ENCODE measurements at regions not wholly inside any gene's neighbourhood (a gene's known extent, or its start where the extent isn't known, plus 50 kb on each side); places are given as distances from the start of the nearest gene placed in this dataset.

DNA sequence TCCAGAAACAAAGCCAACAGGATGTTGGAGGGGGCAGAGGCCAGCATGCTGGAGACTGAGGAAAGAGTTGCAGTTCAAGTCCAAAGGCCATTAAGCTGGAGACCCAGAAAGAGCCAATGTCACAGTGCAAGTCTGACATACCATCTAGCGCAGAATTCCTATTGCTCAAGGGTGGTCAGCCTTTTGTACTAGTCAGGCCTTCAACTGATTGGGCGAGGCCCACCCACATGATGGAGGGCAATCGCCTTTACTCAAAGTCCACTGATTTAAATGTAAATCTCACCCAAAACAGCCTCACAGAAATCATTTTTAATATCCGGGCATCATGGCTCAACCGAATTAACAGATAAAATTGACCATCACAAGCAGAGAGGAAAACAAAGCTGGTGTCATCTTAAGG, 113.9 kb downstream of the RCN1 start:
- whole genome bisulfite sequencing, result 73% methylated on average over 5 of the region's 5 CpGs
- DNase-seq (no peak), ATAC-seq (no peak)
- H3K27me3 ChIP-seq (ENCODE audit: control insufficient read depth, insufficient read depth), result no peaks in the 10 kb centered on the region
- H3K4me3 ChIP-seq (ENCODE audit: low read length), result no peak overlapping the region
- no peaks in the 10 kb centered on the region for H3K4me1 ChIP-seq (ENCODE audit: control insufficient read depth, insufficient read depth, low read length)
- intact Hi-C loops (cut with DNase I), result no loop called here
- H3K27ac ChIP-seq (ENCODE audit: low read length), result no peak overlapping the region
- H3K9me3 ChIP-seq (ENCODE audit: control insufficient read depth, low read length), result no peaks in the 10 kb centered on the region

GRCh38 chr11:32210556-32210955, 119.7 kb downstream of the RCN1 start:
- WGBS, result 20% methylated on average over 6 of the region's 6 CpGs
- DNase-seq, result no peak
- H3K4me3 ChIP-seq (ENCODE audit: low read length), result no peak overlapping the region
- no peaks in the 10 kb centered on the region for H3K4me1 ChIP-seq (ENCODE audit: control insufficient read depth, insufficient read depth, low read length)
- ATAC-seq, result no peak
- intact Hi-C loops (cut with DNase I), result no loop called here
- H3K27ac ChIP-seq (ENCODE audit: low read length), result no peak overlapping the region
- H3K9me3 ChIP-seq (ENCODE audit: control insufficient read depth, low read length), result no peaks in the 10 kb centered on the region
- H3K27me3 ChIP-seq (ENCODE audit: control insufficient read depth, insufficient read depth), result no peaks in the 10 kb centered on the region

DNA sequence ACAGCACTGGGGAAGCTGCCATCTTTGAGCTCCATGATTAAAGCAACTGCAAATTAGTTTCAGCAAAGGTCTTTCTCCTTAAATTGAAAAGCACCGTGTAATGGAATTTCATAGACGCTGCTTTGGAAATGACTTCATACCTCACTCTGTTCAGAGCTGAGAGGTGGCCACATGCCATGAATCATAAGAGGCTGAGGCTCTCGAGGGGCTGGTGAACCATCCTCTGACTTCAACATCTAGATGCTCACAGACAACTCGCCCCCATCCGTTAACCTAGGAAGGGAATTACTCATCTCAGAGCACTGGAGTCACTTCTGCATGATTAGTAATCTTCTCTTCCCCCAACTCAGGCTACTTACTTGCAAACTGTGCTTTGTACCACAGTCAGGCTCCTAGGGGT, 122.3 kb downstream of the RCN1 start:
- 47% methylated on average over 5 of the region's 5 CpGs for WGBS
- H3K27ac ChIP-seq (ENCODE audit: low read length), result no peak overlapping the region
- H3K9me3 ChIP-seq (ENCODE audit: control insufficient read depth, low read length), result no peaks in the 10 kb centered on the region
- H3K27me3 ChIP-seq (ENCODE audit: control insufficient read depth, insufficient read depth), result no peaks in the 10 kb centered on the region
- H3K4me1 ChIP-seq (ENCODE audit: control insufficient read depth, insufficient read depth, low read length), result no peaks in the 10 kb centered on the region
- no peak for ATAC-seq
- DNase-seq, result no peak
- intact Hi-C loops (cut with DNase I), result no loop called here
- no peak overlapping the region for H3K4me3 ChIP-seq (ENCODE audit: low read length)

DNA sequence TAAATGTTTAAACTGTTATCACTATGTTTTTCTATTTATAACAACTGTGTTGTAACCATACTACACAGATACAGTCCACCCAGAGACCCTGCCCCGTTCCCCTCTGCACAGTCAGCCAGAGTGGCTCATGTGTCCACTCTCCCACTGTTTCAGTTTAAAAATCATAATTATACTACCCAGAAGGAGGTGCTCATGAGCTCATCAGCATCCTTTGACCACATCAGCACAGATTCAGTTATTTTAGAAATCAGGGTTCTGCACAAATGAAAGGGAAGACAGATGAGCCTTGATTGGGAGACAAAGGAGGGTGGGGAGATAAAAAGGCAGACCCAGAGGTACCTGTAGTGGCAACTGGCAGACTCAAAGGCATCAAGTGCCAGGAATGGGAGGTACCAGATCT, 124.3 kb downstream of the RCN1 start:
- no peak for ATAC-seq
- no peak overlapping the region for H3K27ac ChIP-seq (ENCODE audit: low read length)
- 76% methylated on average over 1 of the region's 1 CpG for WGBS

GRCh38 chr11:32216749-32217148, 125.9 kb downstream of the RCN1 start:
- H3K4me3 ChIP-seq (ENCODE audit: low read length), result no peak overlapping the region
- WGBS, result 89% methylated on average over 4 of the region's 4 CpGs
- intact Hi-C loops (cut with DNase I), result no loop called here
- ATAC-seq (no peak), DNase-seq (no peak)
- H3K4me1 ChIP-seq (ENCODE audit: control insufficient read depth, insufficient read depth, low read length), result no peaks in the 10 kb centered on the region
- H3K27me3 ChIP-seq (ENCODE audit: control insufficient read depth, insufficient read depth), result no peaks in the 10 kb centered on the region
- H3K27ac ChIP-seq (ENCODE audit: low read length), result no peak overlapping the region
- no peaks in the 10 kb centered on the region for H3K9me3 ChIP-seq (ENCODE audit: control insufficient read depth, low read length)

More for the DNA sequence above, 124.3 kb downstream of the RCN1 start:
- Histone ChIP-seq H3K4me1 (ENCODE audit: control insufficient read depth, insufficient read depth, low read length) (no peaks in the 10 kb centered on the region), H3K4me3 (ENCODE audit: low read length) (no peak overlapping the region), H3K9me3 (ENCODE audit: control insufficient read depth, low read length) (no peaks in the 10 kb centered on the region), H3K27me3 (ENCODE audit: control insufficient read depth, insufficient read depth) (no peaks in the 10 kb centered on the region)
- no peak for DNase-seq
- intact Hi-C loops (cut with DNase I), result no loop called here

GRCh38 chr11:32219320-32219719, 128.4 kb downstream of the RCN1 start:
- Histone ChIP-seq H3K27ac (ENCODE audit: low read length) (no peak overlapping the region), H3K27me3 (ENCODE audit: control insufficient read depth, insufficient read depth) (no peaks in the 10 kb centered on the region), H3K9me3 (ENCODE audit: control insufficient read depth, low read length) (no peaks in the 10 kb centered on the region), H3K4me3 (ENCODE audit: low read length) (no peak overlapping the region), H3K4me1 (ENCODE audit: control insufficient read depth, insufficient read depth, low read length) (no peaks in the 10 kb centered on the region)
- DNase-seq, result no peak
- no peak for ATAC-seq
- 62% methylated on average over 7 of the region's 7 CpGs for WGBS
- intact Hi-C loops (cut with DNase I), result no loop called here

DNA sequence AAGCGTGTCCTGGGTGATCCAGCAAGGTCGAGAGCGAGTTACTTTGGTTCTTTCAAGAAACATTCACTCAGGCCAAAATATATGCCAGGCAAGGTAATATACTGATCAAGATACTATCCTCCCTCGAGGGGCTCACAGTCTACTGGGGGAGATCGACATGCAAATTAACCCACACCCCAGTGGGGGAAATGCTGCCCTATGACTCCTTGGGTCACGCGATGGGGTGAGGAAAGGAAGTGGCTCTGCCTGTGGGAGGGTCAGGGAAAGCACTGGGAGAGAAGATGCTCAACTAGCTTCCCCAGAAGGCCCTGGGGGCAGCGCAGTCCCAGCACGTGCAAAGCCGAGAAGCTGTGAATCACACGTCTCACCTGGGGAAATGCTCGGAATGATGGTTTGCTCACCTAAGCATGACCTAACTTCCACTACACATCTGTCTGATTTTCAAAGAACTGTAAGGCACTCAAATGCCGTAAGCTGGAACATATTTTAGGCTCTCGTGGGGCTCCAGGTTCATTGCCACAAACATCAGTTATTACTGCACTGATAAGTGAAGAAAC, 130.7 kb downstream of the RCN1 start:
- intact Hi-C loops (cut with DNase I), result no loop called here

DNA sequence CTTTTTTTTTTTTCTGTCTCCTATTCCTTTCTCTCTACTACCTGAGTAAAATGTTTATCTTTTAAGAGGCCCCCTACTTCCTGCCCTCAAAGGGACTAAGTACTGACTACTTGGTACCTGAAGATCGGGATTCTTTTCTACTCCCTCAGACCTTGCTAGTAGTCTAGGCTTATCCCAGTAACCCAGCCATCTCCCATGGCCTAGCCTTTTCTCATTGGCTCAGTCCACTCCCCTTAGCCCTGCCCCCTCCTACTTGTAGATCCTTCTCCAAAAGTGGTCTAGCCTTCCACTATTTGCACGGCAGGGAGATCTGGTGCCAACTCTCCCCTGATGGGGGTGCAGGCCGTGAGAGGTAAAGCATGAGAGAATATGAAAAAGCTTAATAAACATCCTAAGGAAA, 133.7 kb downstream of the RCN1 start:
- Histone ChIP-seq H3K9me3 (ENCODE audit: control insufficient read depth, low read length) (no peaks in the 10 kb centered on the region), H3K4me3 (ENCODE audit: low read length) (no peak overlapping the region), H3K4me1 (ENCODE audit: control insufficient read depth, insufficient read depth, low read length) (no peaks in the 10 kb centered on the region), H3K27me3 (ENCODE audit: control insufficient read depth, insufficient read depth) (no peaks in the 10 kb centered on the region), H3K27ac (ENCODE audit: low read length) (no peak overlapping the region)
- ATAC-seq (no peak), DNase-seq (no peak)
- intact Hi-C loops (cut with DNase I), result no loop called here
- 74% methylated on average over 3 of the region's 3 CpGs for WGBS

More for the DNA sequence above, 130.7 kb downstream of the RCN1 start:
- ATAC-seq (no peak), DNase-seq (no peak)
- H3K9me3 ChIP-seq (ENCODE audit: control insufficient read depth, low read length), result no peaks in the 10 kb centered on the region
- H3K4me3 ChIP-seq (ENCODE audit: low read length), result no peak overlapping the region
- no peak overlapping the region for H3K27ac ChIP-seq (ENCODE audit: low read length)
- 84% methylated on average over 14 of the region's 14 CpGs for WGBS
- no peaks in the 10 kb centered on the region for H3K4me1 ChIP-seq (ENCODE audit: control insufficient read depth, insufficient read depth, low read length)
- no peaks in the 10 kb centered on the region for H3K27me3 ChIP-seq (ENCODE audit: control insufficient read depth, insufficient read depth)

- 66% methylated on average over 14 of the region's 14 CpGs for WGBS
These were observed 134.9 kb downstream of the RCN1 start for GRCh38 chr11:32225571-32226285.

GRCh38 chr11:32226480-32226879, 135.6 kb downstream of the RCN1 start:
- Histone ChIP-seq H3K9me3 (ENCODE audit: control insufficient read depth, low read length) (no peaks in the 10 kb centered on the region), H3K27ac (ENCODE audit: low read length) (no peak overlapping the region), H3K27me3 (ENCODE audit: control insufficient read depth, insufficient read depth) (no peaks in the 10 kb centered on the region), H3K4me1 (ENCODE audit: control insufficient read depth, insufficient read depth, low read length) (no peaks in the 10 kb centered on the region), H3K4me3 (ENCODE audit: low read length) (no peak overlapping the region)
- ATAC-seq (no peak), DNase-seq (no peak)
- 72% methylated on average over 5 of the region's 5 CpGs for WGBS
- intact Hi-C loops (cut with DNase I), result no loop called here

More at GRCh38 chr11:32225571-32226285, 134.9 kb downstream of the RCN1 start:
- no peaks in the 10 kb centered on the region for H3K27me3 ChIP-seq (ENCODE audit: control insufficient read depth, insufficient read depth)
- intact Hi-C loops (cut with DNase I), result no loop called here
- DNase-seq, result no peak
- no peaks in the 10 kb centered on the region for H3K4me1 ChIP-seq (ENCODE audit: control insufficient read depth, insufficient read depth, low read length)
- ATAC-seq, result no peak
- H3K27ac ChIP-seq (ENCODE audit: low read length), result no peak overlapping the region
- no peak overlapping the region for H3K4me3 ChIP-seq (ENCODE audit: low read length)
- no peaks in the 10 kb centered on the region for H3K9me3 ChIP-seq (ENCODE audit: control insufficient read depth, low read length)

DNA sequence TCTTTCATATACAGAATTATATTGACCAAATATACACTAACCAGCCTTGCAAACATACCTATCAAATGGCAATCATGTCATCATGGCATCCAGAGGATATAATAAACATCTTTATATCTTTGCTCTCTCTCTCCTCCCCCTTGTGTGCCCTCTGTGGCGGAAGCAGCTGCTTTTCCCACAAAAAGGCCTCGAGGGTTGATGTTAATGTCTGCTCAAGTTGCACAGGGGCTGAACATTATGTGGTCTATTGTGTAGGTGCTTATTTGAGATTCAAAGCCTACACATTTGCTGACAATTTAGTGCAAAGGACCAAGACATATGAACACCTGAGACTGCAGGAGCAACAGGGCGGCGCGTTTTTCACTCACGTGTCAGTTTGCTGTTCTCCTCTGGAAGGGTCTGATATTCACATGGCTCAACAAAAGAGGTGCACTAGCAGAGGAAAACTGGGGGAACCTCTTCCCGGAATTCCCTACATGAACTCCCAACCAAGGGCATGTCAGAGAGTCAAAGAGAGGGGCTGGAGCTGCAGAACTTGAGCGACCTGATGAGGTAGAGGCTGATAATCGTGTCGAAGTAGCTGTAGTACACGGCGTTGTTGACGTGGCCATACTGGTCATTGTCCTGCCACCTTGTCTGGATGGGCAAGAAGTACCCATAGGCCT, 138.8 kb downstream of the RCN1 start:
- H3K4me1 ChIP-seq (ENCODE audit: control insufficient read depth, insufficient read depth, low read length), result no peaks in the 10 kb centered on the region
- DNase-seq, result no peak
- intact Hi-C loops (cut with DNase I), result no loop called here
- no peaks in the 10 kb centered on the region for H3K9me3 ChIP-seq (ENCODE audit: control insufficient read depth, low read length)
- no peak overlapping the region for H3K27ac ChIP-seq (ENCODE audit: low read length)
- H3K4me3 ChIP-seq (ENCODE audit: low read length), result no peak overlapping the region
- no peaks in the 10 kb centered on the region for H3K27me3 ChIP-seq (ENCODE audit: control insufficient read depth, insufficient read depth)
- no peak for ATAC-seq
- 86% methylated on average over 13 of the region's 13 CpGs for WGBS

Data from right cardiac atrium (tissue), 5 donors.